Peyer's patch (tissue), 4 donors: ENCODE measurements at regions not wholly inside any gene's neighbourhood (a gene's known extent, or its start where the extent isn't known, plus 50 kb on each side); places are given as distances from the start of the nearest gene placed in this dataset.

Source experiments
- DNase-seq, 3 donors: peaks; one replicate each; pipeline ENCODE4 v3.0.0-alpha.2; 2017 to 2019
- H3K27ac ChIP-seq, 4 donors: fragments of 200-600 bp; sonication (generic); one replicate each; pipeline ENCODE4 v1.5.1; 2016 to 2019
- H3K27me3 ChIP-seq, 2 donors: fragments of 200-600 bp; sonication (generic); one replicate each; pipeline ENCODE4 v1.5.1; 2019
- H3K36me3 ChIP-seq, 3 donors: fragments of 200-600 bp; sonication (generic); one replicate each; pipeline ENCODE4 v1.5.1; 2016 to 2019
- H3K4me1 ChIP-seq, 4 donors: fragments of 200-600 bp; sonication (generic); one replicate each; pipeline ENCODE4 v1.5.1; 2016 to 2019
- H3K4me3 ChIP-seq, 4 donors: fragments of 200-600 bp; sonication (generic); 1 replicate in 3 of 4; 2 replicates in 1 of 4; pipeline ENCODE4 v1.5.1; 2016 to 2019; ENCODE audit warnings: mild to moderate bottlenecking in 1 of 4
- H3K9me3 ChIP-seq, 4 donors: fragments of 200-600 bp; sonication (generic); one replicate each; pipeline ENCODE4 v1.5.1; 2016 to 2019; ENCODE audit warnings: mild to moderate bottlenecking in 1 of 4
- POLR2A ChIP-seq, 2 donors: fragments of 450-650 bp; IDR thresholded peaks; one replicate each; pipeline ENCODE4 v1.5.1; 2017; ENCODE audit warnings: antibody characterized with exemption in 2 of 2, mild to moderate bottlenecking in 2 of 2, moderate library complexity in 2 of 2
- TF ChIP-seq, protein P1 (sequence below), 6 experiments: fragments of 450-650 bp in 4 of 6; fragments of 200-600 bp in 2 of 6; sonication (generic) in 1 of 6; IDR thresholded peaks; one replicate each; pipeline ENCODE4 v1.5.1; 2017 to 2019; ENCODE audit warnings: antibody characterized with exemption in 6 of 6, mild to moderate bottlenecking in 3 of 6, moderate library complexity in 1 of 6

DNA sequence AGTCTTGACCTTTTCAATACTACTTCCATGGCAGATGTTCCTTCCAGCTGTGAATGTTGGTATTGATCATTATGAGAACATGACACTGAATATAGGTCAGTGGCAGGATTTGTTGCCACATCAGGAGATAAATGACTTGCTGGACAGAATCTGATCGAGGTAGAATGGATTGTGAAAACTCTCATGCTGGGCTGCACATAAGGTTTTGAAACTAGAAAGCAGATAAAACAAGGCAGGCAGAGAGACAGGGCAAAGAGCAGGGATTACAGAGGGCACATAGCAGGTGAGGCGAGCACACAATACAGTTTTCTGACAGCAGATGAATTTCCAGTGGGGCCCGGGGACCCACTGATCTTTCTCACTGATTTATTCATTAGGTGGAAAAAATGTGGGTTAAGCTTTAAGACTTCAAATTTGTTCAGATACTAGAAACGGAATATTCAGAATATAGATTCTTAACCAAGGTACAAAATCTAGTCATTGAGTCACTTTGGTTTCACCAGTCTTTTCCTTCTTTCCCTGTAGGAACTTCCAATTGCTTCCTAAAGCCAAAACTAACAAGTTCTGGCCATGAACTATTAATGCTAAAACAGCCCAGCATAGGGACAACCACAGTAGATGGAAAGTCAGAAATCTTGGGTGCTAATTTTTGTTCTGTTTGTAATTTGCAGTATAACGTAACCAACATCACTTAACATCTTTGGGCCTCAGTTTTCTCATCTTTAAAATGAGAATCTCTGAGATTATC lies 296.0 kb upstream of the PTBP2 start:
- Histone ChIP-seq H3K36me3 (no peaks in the 10 kb centered on the region), H3K4me3 (no peak overlapping the region), H3K4me1 (no peaks in the 10 kb centered on the region), H3K27me3 (no peaks in the 10 kb centered on the region), H3K27ac (no peak overlapping the region), H3K9me3 (no peaks in the 10 kb centered on the region)
- DNase-seq: no peak
- TF ChIP-seq POLR2A (IDR thresholded peaks at IDR 0.05): no peak
- TF ChIP-seq, protein P1, sequence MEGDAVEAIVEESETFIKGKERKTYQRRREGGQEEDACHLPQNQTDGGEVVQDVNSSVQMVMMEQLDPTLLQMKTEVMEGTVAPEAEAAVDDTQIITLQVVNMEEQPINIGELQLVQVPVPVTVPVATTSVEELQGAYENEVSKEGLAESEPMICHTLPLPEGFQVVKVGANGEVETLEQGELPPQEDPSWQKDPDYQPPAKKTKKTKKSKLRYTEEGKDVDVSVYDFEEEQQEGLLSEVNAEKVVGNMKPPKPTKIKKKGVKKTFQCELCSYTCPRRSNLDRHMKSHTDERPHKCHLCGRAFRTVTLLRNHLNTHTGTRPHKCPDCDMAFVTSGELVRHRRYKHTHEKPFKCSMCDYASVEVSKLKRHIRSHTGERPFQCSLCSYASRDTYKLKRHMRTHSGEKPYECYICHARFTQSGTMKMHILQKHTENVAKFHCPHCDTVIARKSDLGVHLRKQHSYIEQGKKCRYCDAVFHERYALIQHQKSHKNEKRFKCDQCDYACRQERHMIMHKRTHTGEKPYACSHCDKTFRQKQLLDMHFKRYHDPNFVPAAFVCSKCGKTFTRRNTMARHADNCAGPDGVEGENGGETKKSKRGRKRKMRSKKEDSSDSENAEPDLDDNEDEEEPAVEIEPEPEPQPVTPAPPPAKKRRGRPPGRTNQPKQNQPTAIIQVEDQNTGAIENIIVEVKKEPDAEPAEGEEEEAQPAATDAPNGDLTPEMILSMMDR (IDR thresholded peaks at IDR 0.05): no peak

DNA sequence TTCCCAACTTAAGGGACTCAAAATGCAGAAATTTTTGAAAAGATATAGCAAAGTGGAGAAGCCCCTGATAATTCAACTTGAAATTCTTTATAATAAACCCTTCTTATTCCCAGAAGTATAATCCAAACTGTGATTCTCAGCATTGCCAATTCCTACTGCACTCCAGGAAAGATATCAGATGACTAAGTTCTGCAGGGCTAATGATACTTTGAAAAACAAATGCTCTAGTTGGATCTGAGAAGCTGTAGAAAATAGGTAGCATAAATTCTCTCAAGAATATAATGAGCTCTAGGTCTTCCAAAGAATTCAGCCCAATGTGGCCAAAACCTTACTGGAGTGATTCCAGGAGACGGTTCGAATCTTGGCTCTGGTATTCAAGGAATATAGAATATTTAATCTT lies 294.0 kb upstream of the PTBP2 start:
- H3K9me3 ChIP-seq: no peaks in the 10 kb centered on the region
- no peak for DNase-seq
- H3K4me1 ChIP-seq: no peaks in the 10 kb centered on the region
- no peak overlapping the region for H3K4me3 ChIP-seq
- no peak overlapping the region for H3K27ac ChIP-seq
- no peak for TF ChIP-seq POLR2A (IDR thresholded peaks at IDR 0.05)
- TF ChIP-seq, protein P1 (IDR thresholded peaks at IDR 0.05): no peak
- no peaks in the 10 kb centered on the region for H3K27me3 ChIP-seq
- no peaks in the 10 kb centered on the region for H3K36me3 ChIP-seq

DNA sequence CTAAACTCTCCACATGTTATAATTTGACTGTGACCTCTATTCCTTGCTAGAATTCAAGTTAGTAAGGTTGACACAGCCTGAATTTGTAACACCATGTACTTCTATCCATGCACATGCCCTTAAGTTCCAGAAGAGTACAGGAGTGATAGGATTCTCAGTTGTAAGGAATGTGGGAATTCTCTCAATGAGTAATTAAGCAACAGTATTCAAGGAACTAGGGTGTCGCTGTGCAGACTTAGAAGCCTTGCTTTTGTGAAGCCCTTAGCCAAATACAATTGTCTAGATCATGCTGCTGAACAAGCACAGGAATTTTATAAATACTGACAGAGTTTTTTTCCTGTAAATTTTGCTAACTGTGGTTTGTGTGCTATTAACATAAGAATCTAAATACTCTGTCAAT lies 276.3 kb upstream of the PTBP2 start:
- Histone ChIP-seq H3K36me3 (no peaks in the 10 kb centered on the region), H3K9me3 (no peaks in the 10 kb centered on the region), H3K4me1 (no peaks in the 10 kb centered on the region), H3K27ac (no peak overlapping the region), H3K27me3 (no peaks in the 10 kb centered on the region), H3K4me3 (no peak overlapping the region)
- no peak for DNase-seq
- no peak for TF ChIP-seq POLR2A (IDR thresholded peaks at IDR 0.05)
- TF ChIP-seq, protein P1 (IDR thresholded peaks at IDR 0.05): no peak

DNA sequence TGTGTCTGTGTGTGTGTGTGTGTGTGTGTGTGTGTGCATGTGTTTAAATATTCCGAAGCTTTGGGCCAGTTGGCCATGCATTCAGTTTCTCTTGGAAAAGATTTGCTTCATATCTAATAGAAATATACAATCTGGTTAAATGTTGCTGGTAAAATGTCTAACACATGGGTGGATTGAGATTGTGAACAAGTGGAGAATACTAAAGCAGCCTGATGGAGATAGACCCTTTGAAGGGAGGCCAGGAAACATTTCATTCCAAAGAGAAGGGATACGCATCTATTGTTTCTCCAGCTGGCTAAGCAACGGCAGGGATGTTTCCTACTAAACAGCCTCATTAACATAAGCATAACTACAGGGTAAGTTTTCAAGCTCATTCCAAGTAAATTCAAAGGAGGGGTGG lies 257.5 kb upstream of the PTBP2 start:
- no peak overlapping the region for H3K4me3 ChIP-seq
- H3K36me3 ChIP-seq: no peaks in the 10 kb centered on the region
- H3K9me3 ChIP-seq: no peaks in the 10 kb centered on the region
- DNase-seq: no peak
- no peak for TF ChIP-seq POLR2A (IDR thresholded peaks at IDR 0.05)
- TF ChIP-seq, protein P1 (IDR thresholded peaks at IDR 0.05): no peak
- no peak overlapping the region for H3K27ac ChIP-seq
- no peaks in the 10 kb centered on the region for H3K4me1 ChIP-seq
- no peaks in the 10 kb centered on the region for H3K27me3 ChIP-seq

DNA sequence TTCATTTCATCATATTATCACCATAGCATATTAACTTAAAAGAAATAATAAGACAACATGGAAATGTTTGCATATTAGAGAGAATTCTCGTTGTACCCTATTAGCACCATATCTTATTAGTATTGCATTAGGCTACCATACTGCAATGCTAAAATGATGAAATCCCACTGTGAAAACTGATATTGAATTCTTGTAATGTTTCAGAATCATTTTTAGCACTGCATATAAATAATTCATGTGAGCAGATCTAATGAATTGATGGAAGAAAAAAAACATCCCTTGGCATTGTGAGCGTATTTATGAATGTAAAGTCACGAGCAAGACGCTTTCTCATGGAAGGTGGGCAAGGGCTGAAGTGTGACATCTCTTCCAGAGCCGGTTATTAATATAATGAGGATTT lies 257.1 kb upstream of the PTBP2 start:
- Histone ChIP-seq H3K27ac (no peak overlapping the region), H3K9me3 (no peaks in the 10 kb centered on the region), H3K27me3 (no peaks in the 10 kb centered on the region), H3K4me1 (no peaks in the 10 kb centered on the region), H3K4me3 (no peak overlapping the region), H3K36me3 (no peaks in the 10 kb centered on the region)
- no peak for DNase-seq
- no peak for TF ChIP-seq POLR2A (IDR thresholded peaks at IDR 0.05)
- TF ChIP-seq, protein P1 (IDR thresholded peaks at IDR 0.05): no peak

DNA sequence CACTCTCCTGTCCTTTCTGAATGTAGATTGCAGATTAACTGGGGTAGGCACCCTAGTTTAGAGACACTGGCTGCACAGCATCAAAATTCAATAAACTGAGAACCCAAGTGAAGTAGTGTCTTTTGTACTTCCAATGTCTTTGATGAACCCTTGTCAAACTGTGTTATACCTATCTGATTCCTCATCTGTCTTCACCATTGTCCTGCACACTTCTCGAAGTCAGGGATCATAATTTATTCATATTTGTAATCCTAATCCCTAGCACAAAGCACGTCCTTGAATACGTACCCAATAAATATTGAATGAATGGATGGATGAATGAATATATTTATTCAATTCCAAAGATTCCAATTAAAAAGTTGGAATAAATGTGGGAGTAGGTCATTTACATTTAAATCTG lies 256.6 kb upstream of the PTBP2 start:
- Histone ChIP-seq H3K27ac (no peak overlapping the region), H3K27me3 (no peaks in the 10 kb centered on the region), H3K4me3 (no peak overlapping the region), H3K4me1 (no peaks in the 10 kb centered on the region), H3K36me3 (no peaks in the 10 kb centered on the region), H3K9me3 (no peaks in the 10 kb centered on the region)
- DNase-seq: no peak
- TF ChIP-seq, protein P1 (IDR thresholded peaks at IDR 0.05): no peak
- no peak for TF ChIP-seq POLR2A (IDR thresholded peaks at IDR 0.05)
